B cell (primary cell): ENCODE measurements at regions not wholly inside any gene's neighbourhood (a gene's known extent, or its start where the extent isn't known, plus 50 kb on each side); places are given as distances from the start of the nearest gene placed in this dataset.

Source experiments
- ATAC-seq: fragments of 200-7000 bp; cut with Tn5 transposase; one replicate; pipeline ENCODE4 v1.10.0; 2021; ENCODE audit warnings: low read depth, mild to moderate bottlenecking, moderate number of reproducible peaks, moderate library complexity
- CTCF ChIA-PET: fragments of 350-600 bp; sonication (Branson Sonifier 250); formaldehyde crosslinking; loops from one replicate; lab custom pipeline; 2021; ENCODE audit warnings: antibody characterized with exemption, inconsistent platforms; lab: Charles Lee
- POLR2A ChIA-PET: fragments of 350-600 bp; sonication (Branson Sonifier 250); formaldehyde crosslinking; loops from one replicate; lab custom pipeline; 2021; ENCODE audit warnings: antibody characterized with exemption; lab: Charles Lee
- DNase-seq: peaks from one replicate; pipeline ENCODE4 v3.0.0; 2013
- H2AFZ ChIP-seq: 2 replicates; pipeline ENCODE4 v1.6.1; 2012; ENCODE audit warnings: mild to moderate bottlenecking, low read depth, low read length; ENCODE audit not compliant: insufficient read depth, poor library complexity, severe bottlenecking
- H3K27ac ChIP-seq, 2 donors: 1 replicate in 1 of 2; 2 replicates in 1 of 2; pipeline ENCODE4 v1.5.1; 2012 to 2013; ENCODE audit warnings: low read length in 2 of 2, mild to moderate bottlenecking in 2 of 2, moderate library complexity in 1 of 2
- H3K27me3 ChIP-seq, 4 experiments: fragments of 200-600 bp in 1 of 4; sonication (generic) in 1 of 4; replicated peaks in 1 of 4; 1 replicate in 2 of 4; 2 replicates in 2 of 4; pipeline versions ENCODE4 v1.6.1 to v1.7.0; 2013 to 2016; ENCODE audit warnings: low read length in 3 of 4, mild to moderate bottlenecking in 2 of 4, mixed read lengths in 1 of 4, moderate library complexity in 1 of 4; ENCODE audit not compliant: insufficient read depth in 4 of 4, control insufficient read depth in 3 of 4; ENCODE audit errors: control extremely low read depth in 1 of 4
- H3K36me3 ChIP-seq, 2 experiments: replicated peaks in 1 of 2; 1 replicate in 1 of 2; 2 replicates in 1 of 2; pipeline versions ENCODE4 v1.6.1 to v1.7.1; 2013; ENCODE audit warnings: low read length in 1 of 2; ENCODE audit not compliant: insufficient read depth in 2 of 2, control insufficient read depth in 1 of 2; ENCODE audit errors: control extremely low read depth in 1 of 2, extremely low read depth in 1 of 2
- H3K4me1 ChIP-seq, 2 donors: fragments of 200-600 bp in 1 of 2; sonication (generic) in 1 of 2; 1 replicate in 1 of 2; 2 replicates in 1 of 2; pipeline versions ENCODE4 v1.5.1 to v1.6.1; 2013 to 2017; ENCODE audit warnings: low read length in 2 of 2; ENCODE audit not compliant: control insufficient read depth in 2 of 2, insufficient read depth in 2 of 2
- H3K4me2 ChIP-seq: replicated peaks from 2 replicates; pipeline ENCODE3; 2012; ENCODE audit warnings: mild to moderate bottlenecking, low read depth, low read length; ENCODE audit not compliant: poor library complexity, severe bottlenecking
- H3K4me3 ChIP-seq, 5 experiments: fragments of 200-600 bp in 1 of 5; sonication (generic) in 1 of 5; 1 replicate in 3 of 5; 2 replicates in 2 of 5; pipeline versions ENCODE4 v1.5.1 to v1.7.0; 2011 to 2016; ENCODE audit warnings: low read length in 4 of 5, mild to moderate bottlenecking in 4 of 5, low read depth in 2 of 5, control low read depth in 1 of 5, moderate library complexity in 1 of 5; ENCODE audit not compliant: insufficient read depth in 1 of 5; ENCODE audit errors: control extremely low read depth in 1 of 5, extremely low read depth in 1 of 5
- H3K79me2 ChIP-seq: fragments of 200-600 bp; sonication (generic); one replicate; pipeline ENCODE4 v1.6.0; 2016; ENCODE audit warnings: low read length; ENCODE audit not compliant: control insufficient read depth, insufficient read depth
- H3K9ac ChIP-seq: fragments of 200-600 bp; sonication (generic); 2 replicates; pipeline ENCODE4 v1.6.1; 2017; ENCODE audit warnings: mild to moderate bottlenecking, low read length, moderate library complexity
- H3K9me3 ChIP-seq, 3 donors: one replicate each; pipeline versions ENCODE4 v1.6.1 to v1.7.1; 2013; ENCODE audit warnings: low read length in 2 of 3; ENCODE audit not compliant: control insufficient read depth in 2 of 3, insufficient read depth in 1 of 3; ENCODE audit errors: control extremely low read depth in 1 of 3
- H4K20me1 ChIP-seq: 2 replicates; pipeline ENCODE4 v1.6.0; 2012; ENCODE audit warnings: mild to moderate bottlenecking, low read length; ENCODE audit not compliant: insufficient read depth, control insufficient read depth, poor library complexity, severe bottlenecking
- H3K27ac Mint-ChIP-seq: one replicate; pipeline ENCODE4 v1.8.0; 2021; ENCODE audit warnings: mixed read lengths
- H3K27me3 Mint-ChIP-seq: one replicate; pipeline ENCODE4 v1.8.0; 2021; ENCODE audit warnings: mixed read lengths
- H3K4me1 Mint-ChIP-seq: one replicate; pipeline ENCODE4 v1.8.0; 2021; ENCODE audit warnings: mixed read lengths
- H3K4me3 Mint-ChIP-seq: one replicate; pipeline ENCODE4 v1.8.0; 2021; ENCODE audit warnings: mixed read lengths
- H3K9me3 Mint-ChIP-seq: one replicate; pipeline ENCODE4 v1.8.0; 2022; ENCODE audit warnings: mixed read lengths; ENCODE audit not compliant: insufficient read depth
- EZH2 ChIP-seq: IDR thresholded peaks from 2 replicates; pipeline ENCODE4 v1.6.1; 2012; ENCODE audit warnings: borderline replicate concordance, low read depth, mild to moderate bottlenecking, moderate library complexity, low read length; ENCODE audit not compliant: insufficient read depth, poor library complexity, severe bottlenecking
- WGBS: methylation state at CpG from one replicate; pipeline ENCODE4 v1.1.5; 2013; ENCODE audit warnings: missing lambda C conversion rate; ENCODE audit not compliant: insufficient coverage; 5-methylcytosine and 5-hydroxymethylcytosine counted together
- intact Hi-C: fragments of 100-400 bp; cut with micrococcal nuclease; formaldehyde crosslinking; loops from one replicate; pipeline ENCODE4 v1.10.0; 2022
- TF ChIP-seq, protein P1 (sequence below): fragments of 200-600 bp; IDR thresholded peaks from one replicate; pipeline ENCODE4 v1.8.0; 2022; ENCODE audit warnings: antibody characterized with exemption, mild to moderate bottlenecking

DNA sequence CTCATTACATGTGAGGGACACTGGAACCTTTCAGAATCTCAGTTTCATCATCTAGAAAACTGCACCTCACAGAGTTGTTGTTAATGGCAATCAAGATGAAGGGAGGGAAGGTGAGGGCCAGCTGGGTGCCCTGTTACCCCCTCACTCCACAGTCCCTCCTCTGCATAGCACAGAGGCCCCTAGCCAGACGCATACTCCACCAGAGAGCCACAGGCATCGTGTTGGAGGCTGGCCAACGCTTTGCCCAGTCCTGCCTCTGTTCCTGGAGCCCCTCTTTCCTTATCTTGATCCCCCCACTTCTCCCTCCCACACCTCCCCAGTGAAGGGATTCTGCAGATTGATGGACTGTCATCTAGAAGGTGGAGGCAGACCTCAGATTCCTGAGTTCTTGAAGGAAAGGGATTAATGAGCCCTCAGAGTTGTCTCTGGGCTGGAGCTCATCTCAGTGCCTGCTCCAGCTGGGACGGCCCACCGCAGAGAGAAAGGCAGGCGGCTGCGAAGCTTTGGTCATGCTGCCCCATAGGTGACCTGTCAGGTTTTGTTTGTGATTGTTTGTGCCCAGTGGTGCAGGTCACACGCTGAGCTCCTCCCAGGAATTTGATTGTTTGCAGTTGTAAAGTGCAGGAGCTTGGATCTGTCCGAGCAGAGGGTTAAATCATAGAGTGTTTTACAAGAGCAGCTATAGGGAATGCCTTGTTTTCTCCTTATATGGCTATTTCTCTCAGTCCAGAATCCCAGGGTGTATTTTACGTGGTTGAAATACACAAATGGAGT is 487.3 kb downstream of the CCDC171 start:
- Histone ChIP-seq H2AFZ (no peak overlapping the region), H3K36me3 (no peaks in the 10 kb centered on the region), H3K79me2 (no peaks in the 10 kb centered on the region), H3K4me2 (no peak overlapping the region), H3K27me3 (no peaks in the 10 kb centered on the region), H3K4me1 (no peaks in the 10 kb centered on the region), H3K4me3 (no peak overlapping the region), H4K20me1 (no peaks in the 10 kb centered on the region), H3K27ac (no peak overlapping the region), H3K9ac (no peak overlapping the region), H3K9me3 (no peaks in the 10 kb centered on the region)
- TF ChIP-seq, protein P1, sequence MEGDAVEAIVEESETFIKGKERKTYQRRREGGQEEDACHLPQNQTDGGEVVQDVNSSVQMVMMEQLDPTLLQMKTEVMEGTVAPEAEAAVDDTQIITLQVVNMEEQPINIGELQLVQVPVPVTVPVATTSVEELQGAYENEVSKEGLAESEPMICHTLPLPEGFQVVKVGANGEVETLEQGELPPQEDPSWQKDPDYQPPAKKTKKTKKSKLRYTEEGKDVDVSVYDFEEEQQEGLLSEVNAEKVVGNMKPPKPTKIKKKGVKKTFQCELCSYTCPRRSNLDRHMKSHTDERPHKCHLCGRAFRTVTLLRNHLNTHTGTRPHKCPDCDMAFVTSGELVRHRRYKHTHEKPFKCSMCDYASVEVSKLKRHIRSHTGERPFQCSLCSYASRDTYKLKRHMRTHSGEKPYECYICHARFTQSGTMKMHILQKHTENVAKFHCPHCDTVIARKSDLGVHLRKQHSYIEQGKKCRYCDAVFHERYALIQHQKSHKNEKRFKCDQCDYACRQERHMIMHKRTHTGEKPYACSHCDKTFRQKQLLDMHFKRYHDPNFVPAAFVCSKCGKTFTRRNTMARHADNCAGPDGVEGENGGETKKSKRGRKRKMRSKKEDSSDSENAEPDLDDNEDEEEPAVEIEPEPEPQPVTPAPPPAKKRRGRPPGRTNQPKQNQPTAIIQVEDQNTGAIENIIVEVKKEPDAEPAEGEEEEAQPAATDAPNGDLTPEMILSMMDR = no peak
- TF ChIP-seq EZH2 = no peak
- Mint-ChIP-seq H3K4me1 (no peaks in the 10 kb centered on the region), H3K27ac (no peak overlapping the region), H3K27me3 (no peaks in the 10 kb centered on the region), H3K9me3 (peaks cover 2% of the 10 kb centered on the region), H3K4me3 (no peak overlapping the region)
- ChIA-PET CTCF (no interaction called here), POLR2A (no interaction called here)
- intact Hi-C loops = no loop called here
- 90% methylated on average over 7 of the region's 10 CpGs for WGBS
- DNase-seq = no peak
- no peak for ATAC-seq

DNA sequence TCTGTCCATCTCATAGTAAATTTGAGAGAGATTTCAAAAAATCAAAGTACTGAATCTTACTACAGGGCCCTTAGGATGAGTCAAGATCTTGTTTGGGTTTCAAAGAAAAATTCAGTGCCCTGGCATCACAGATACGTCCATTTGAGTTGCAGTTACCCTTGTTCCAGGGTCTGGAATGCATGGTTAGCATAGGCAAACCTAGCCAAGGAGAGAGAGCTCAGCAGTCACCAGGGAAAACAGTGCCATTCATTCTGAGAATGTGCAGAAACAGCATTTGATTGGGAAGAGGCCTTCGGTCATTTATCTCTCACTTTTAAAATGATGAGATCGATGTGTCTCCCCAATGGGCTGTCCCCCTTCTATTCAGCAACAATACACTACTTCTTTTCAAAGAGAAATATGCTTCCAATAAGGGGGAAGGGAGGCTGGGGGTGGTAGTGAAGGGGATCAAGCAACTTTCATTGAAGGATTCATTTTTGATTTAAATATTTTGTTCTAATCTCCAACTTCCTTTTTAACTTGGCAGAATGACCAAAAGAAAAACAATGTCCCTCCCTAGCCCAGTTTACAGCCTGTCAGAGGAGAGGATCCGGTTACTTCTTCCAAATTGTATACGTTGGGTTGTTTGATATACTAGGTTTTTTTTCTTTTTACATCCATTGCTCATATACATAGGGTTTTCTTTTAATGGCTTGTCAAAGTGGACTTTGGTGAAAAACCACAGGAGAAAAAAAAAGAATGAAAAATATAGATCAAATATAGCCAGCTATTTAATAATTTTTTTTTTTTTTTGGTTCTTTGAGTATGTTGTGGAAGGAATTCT is 491.1 kb downstream of the CCDC171 start:
- no peaks in the 10 kb centered on the region for H3K4me1 Mint-ChIP-seq
- Histone ChIP-seq H3K36me3 (no peaks in the 10 kb centered on the region), H2AFZ (no peak overlapping the region), H3K4me1 (no peaks in the 10 kb centered on the region), H3K4me3 (no peak overlapping the region), H3K27ac (no peak overlapping the region), H3K4me2 (no peak overlapping the region), H4K20me1 (no peaks in the 10 kb centered on the region), H3K27me3 (no peaks in the 10 kb centered on the region), H3K79me2 (no peaks in the 10 kb centered on the region), H3K9me3 (no peaks in the 10 kb centered on the region), H3K9ac (no peak overlapping the region)
- TF ChIP-seq EZH2 = no peak
- TF ChIP-seq, protein P1 = no peak
- H3K27ac Mint-ChIP-seq = no peak overlapping the region
- DNase-seq (no peak), ATAC-seq (no peak)
- H3K4me3 Mint-ChIP-seq = no peak overlapping the region
- H3K27me3 Mint-ChIP-seq = no peaks in the 10 kb centered on the region
- ChIA-PET POLR2A (no interaction called here), CTCF (no interaction called here)
- peaks cover 2% of the 10 kb centered on the region for H3K9me3 Mint-ChIP-seq
- intact Hi-C loops = no loop called here
- 67% methylated on average over 1 of the region's 5 CpGs for WGBS
